ENCODE measurements at regions not wholly inside any gene's neighbourhood (a gene's known extent, or its start where the extent isn't known, plus 50 kb on each side); places are given as distances from the start of the nearest gene placed in this dataset.

DNA sequence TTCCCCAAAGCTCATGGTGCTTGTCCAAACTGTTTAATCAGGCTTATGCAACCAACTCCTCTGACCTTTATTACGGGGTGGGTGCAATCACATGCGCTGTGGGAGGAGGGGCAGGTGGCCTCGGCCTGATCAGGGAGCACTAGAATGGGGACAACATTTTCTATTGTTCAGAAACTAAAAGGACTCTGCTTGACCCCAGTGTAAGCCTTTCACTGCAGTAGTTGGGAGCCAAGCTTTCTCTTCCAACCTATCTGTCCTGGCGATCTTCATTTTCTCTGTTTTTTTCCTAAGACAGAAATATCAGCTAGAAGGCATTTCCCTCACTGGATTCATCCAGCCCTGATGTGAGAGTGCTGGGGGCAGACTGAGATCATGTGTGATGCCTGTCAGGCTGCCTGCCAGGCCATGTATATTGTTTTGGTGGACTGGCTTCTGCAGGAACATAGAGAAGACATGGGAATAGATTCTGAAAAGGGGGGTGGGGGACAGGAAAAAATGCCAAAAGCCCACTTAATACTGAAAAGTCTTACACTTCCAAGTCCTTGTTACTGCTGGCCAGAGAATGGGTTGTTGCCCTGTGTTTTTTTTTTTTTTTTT, 627.0 kb upstream of the TBL1XR1 start:
- Histone ChIP-seq H3K4me3 (no peak overlapping the region), H3K4me1 (peaks cover 7 to 42% of the 10 kb centered on the region in 2 donors), H3K36me3 (no peaks in the 10 kb centered on the region), H3K27me3 (no peaks in the 10 kb centered on the region), H3K9me3 (no peaks in the 10 kb centered on the region), H3K27ac (peak overlapping the region; percentile 40 to 50)
- TF ChIP-seq, protein P1, sequence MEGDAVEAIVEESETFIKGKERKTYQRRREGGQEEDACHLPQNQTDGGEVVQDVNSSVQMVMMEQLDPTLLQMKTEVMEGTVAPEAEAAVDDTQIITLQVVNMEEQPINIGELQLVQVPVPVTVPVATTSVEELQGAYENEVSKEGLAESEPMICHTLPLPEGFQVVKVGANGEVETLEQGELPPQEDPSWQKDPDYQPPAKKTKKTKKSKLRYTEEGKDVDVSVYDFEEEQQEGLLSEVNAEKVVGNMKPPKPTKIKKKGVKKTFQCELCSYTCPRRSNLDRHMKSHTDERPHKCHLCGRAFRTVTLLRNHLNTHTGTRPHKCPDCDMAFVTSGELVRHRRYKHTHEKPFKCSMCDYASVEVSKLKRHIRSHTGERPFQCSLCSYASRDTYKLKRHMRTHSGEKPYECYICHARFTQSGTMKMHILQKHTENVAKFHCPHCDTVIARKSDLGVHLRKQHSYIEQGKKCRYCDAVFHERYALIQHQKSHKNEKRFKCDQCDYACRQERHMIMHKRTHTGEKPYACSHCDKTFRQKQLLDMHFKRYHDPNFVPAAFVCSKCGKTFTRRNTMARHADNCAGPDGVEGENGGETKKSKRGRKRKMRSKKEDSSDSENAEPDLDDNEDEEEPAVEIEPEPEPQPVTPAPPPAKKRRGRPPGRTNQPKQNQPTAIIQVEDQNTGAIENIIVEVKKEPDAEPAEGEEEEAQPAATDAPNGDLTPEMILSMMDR (IDR thresholded peaks at IDR 0.05): no peak
- intact Hi-C loops (cut with DNase I): no loop called here
- DNase-seq (peak; percentile 56 to 76 (median 66)), ATAC-seq (peak; percentile 95)

DNA sequence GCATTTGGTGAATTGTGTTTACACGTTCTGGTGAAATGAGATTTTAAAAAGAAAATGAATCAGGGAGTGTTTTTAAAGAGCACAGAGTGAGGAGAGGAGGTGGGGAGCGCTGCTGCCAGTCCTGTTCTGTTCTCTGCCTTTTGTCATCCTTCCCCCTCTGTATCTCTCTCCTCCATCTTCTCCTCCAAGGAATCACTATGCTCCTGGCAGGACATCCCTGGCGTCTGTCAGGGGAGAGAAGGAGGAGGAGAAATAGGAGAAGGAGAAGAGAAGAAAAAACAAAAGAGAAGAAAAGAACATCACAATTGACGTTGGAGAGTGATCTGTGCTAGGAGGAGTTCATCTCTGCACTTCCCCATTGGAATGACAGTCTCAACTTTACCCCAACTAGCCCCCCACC, 627.6 kb upstream of the TBL1XR1 start:
- no peak for ATAC-seq
- Histone ChIP-seq H3K36me3 (no peaks in the 10 kb centered on the region), H3K4me3 (no peak overlapping the region), H3K27me3 (no peaks in the 10 kb centered on the region), H3K9me3 (no peaks in the 10 kb centered on the region), H3K4me1 (peaks cover 7 to 44% of the 10 kb centered on the region in 2 donors), H3K27ac (peak overlapping the region in 1 of 2 donors; percentile 40)
- DNase-seq: no peak
- TF ChIP-seq, protein P1 (IDR thresholded peaks at IDR 0.05): no peak
- intact Hi-C loops (cut with DNase I): no loop called here

DNA sequence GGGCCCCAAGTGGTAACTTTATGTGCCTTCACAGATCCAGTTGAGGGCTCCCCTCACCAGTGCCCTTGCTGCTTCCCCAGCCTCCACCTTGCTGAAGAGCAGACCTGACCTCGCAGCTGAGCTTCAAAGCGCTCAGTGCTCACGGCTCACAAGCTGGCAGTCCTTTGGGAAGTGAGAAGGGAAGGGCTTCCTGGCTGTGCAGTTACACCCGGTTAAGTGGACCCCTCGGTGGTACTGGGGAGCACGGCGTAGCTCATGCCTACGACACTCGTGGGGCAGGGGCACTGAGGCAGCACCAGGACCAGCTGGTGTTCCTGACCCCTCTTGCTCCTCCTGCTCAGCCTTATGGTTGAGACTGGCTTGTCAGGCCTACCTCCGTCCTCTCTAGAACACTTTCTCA, 629.0 kb upstream of the TBL1XR1 start:
- Histone ChIP-seq H3K27ac (no peak overlapping the region), H3K27me3 (no peaks in the 10 kb centered on the region), H3K9me3 (no peaks in the 10 kb centered on the region), H3K36me3 (no peaks in the 10 kb centered on the region), H3K4me1 (peaks cover 19 to 45% of the 10 kb centered on the region in 2 donors), H3K4me3 (no peak overlapping the region)
- DNase-seq: peak in 1 of 4 donors; percentile 50
- intact Hi-C loops (cut with DNase I): no loop called here
- TF ChIP-seq, protein P1 (IDR thresholded peaks at IDR 0.05): no peak
- ATAC-seq: no peak

DNA sequence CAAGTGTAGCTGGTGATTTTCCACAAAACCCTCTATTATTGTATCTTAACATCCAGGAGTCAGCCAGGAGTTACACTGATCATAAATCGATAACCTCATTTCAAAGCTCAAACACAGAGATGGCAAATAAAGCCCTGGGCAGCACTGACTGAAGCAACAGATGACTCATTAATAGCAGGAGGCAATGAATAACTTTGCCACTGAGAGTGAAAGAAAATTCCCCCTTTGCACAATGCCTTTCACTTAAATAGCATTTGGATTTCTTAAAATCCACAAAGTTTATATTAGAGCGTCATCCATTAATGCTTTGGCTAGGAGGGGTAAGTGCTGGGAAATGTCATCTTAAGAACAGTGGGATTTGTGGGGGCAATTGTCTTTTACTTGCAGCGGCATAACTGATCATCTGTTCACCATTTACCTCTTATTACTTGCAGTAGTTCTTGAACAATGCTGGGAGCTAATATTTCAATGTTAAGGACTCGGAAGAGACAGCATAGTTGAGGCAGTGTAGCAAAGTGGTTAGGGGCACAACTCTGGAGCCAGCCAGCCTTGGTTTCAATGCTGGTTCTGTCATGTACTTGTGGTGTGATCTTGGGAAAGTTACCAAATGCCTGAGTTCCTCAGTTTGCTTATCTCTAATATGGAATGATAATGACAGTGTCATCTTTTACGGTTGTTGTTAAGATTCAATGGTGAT, 630.4 kb upstream of the TBL1XR1 start:
- Histone ChIP-seq H3K4me3 (no peak overlapping the region), H3K27ac (no peak overlapping the region), H3K36me3 (no peaks in the 10 kb centered on the region), H3K27me3 (no peaks in the 10 kb centered on the region), H3K9me3 (no peaks in the 10 kb centered on the region), H3K4me1 (peaks cover 19 to 45% of the 10 kb centered on the region in 2 donors)
- DNase-seq: peak in 2 of 4 donors; percentile 40 to 61
- intact Hi-C loops (cut with DNase I): no loop called here
- TF ChIP-seq, protein P1 (IDR thresholded peaks at IDR 0.05): no peak
- peak; percentile 33 for ATAC-seq

DNA sequence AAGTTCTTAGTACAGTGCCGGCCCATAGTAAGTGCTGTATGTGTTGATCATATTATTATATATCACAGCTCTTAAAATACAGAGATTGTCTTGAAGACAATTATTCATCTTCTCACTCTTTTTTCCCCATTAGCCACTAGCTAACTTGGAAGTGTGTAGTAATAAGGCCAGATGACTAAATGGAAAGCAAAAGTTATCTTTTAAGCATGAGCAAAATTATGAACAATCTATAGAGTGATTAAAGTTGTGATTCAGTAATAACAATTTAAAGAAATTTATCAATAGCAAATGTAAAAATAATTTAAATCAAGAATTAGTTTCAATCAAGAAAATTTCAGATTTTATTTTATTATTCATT, 630.9 kb upstream of the TBL1XR1 start:
- no peaks in the 10 kb centered on the region for H3K36me3 ChIP-seq
- no peak overlapping the region for H3K27ac ChIP-seq
- H3K27me3 ChIP-seq: no peaks in the 10 kb centered on the region
- DNase-seq (no peak), ATAC-seq (no peak)
- TF ChIP-seq, protein P1 (IDR thresholded peaks at IDR 0.05): no peak
- H3K4me1 ChIP-seq: peaks cover 19 to 44% of the 10 kb centered on the region in 2 donors
- no peak overlapping the region for H3K4me3 ChIP-seq
- intact Hi-C loops (cut with DNase I): no loop called here
- no peaks in the 10 kb centered on the region for H3K9me3 ChIP-seq
